ENCODE measurements at regions not wholly inside any gene's neighbourhood (a gene's known extent, or its start where the extent isn't known, plus 50 kb on each side); places are given as distances from the start of the nearest gene placed in this dataset.
"Not testable (repeated sequence)": the region's sequence is repeated elsewhere in the genome, so short reads cannot be mapped to it uniquely, and the experiment has no call there.

DNA sequence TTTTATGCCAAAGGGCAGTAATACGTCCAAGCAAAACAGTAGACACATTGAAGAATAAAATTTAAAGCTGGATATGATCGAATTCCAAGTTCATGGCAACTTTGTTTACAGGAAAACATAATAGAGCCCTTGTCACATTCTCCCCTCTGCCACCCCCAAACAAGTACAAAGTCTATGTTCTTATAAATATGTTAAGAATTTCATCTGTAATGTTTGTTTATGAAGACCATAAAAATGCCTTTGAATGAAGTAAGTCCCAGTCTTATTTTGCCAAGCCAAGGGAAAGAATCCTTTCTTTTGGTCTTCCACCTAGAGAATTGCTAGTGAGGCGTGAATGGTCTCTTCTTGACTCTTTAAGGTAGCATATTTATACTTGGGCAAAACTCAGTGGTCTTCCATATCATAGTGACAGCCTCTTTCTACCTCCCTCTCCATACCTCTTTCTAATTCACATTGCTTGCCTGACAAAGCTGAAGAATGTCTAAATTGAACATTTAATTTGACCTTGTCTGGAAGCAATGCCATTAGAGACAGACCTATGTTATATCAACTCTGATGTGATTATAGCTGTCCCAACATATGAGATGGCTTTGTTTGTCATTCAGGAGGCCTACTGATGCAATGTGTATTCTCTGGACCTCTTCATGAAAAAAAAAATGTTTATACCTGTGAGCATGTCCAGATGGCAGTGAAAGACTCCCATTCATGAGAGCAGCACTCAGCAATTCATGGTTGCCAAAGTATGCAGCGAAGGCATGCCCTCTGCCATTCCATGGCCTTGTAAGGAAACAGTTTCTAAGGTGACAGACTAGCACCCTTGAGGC is 70.6 kb upstream of the CCN2 start:
- Histone ChIP-seq H3K79me2 (ENCODE audit: insufficient read depth, low read length) (no peaks in the 10 kb centered on the region), H2BK15ac (ENCODE audit: low read depth, low read length) (no peak overlapping the region), H3T11ph (ENCODE audit: low read length) (no peak overlapping the region), H3K23me2 (ENCODE audit: insufficient read length, low read depth, low read length, poor library complexity, severe bottlenecking) (peaks cover 4% of the 10 kb centered on the region), H2BK5ac (ENCODE audit: insufficient read length, low read length) (no peak overlapping the region), H4K5ac (ENCODE audit: insufficient read length, low read depth, low read length) (no peak overlapping the region), H2BK20ac (ENCODE audit: low read depth, low read length, poor library complexity, severe bottlenecking) (no peak overlapping the region), H3K4me1 (ENCODE audit: insufficient read depth, low read length) (peaks cover 9% of the 10 kb centered on the region; the same call in 1 of the 2 replicates), H3K18ac (ENCODE audit: insufficient read length, low read depth, low read length) (no peak overlapping the region), H3K4ac (ENCODE audit: low read depth, low read length) (no peak overlapping the region), H4K91ac (ENCODE audit: insufficient read length, low read depth, low read length) (no peak overlapping the region), H3K9ac (ENCODE audit: extremely low read depth, insufficient read length, low read length) (no peak overlapping the region), H3K14ac (ENCODE audit: insufficient read depth, low read length) (no peak overlapping the region), H2AFZ (ENCODE audit: low read length) (no peak overlapping the region), H3K4me2 (ENCODE audit: insufficient read depth, insufficient read length, low read length) (no peak overlapping the region), H2AK5ac (ENCODE audit: insufficient read length, low read length) (no peak overlapping the region), H3K9me3 (ENCODE audit: control insufficient read depth, low read depth, low read length) (no peaks in the 10 kb centered on the region), H3K23ac (ENCODE audit: insufficient read length, low read depth, low read length) (no peak overlapping the region), H3K27ac (ENCODE audit: insufficient read length, low read depth, low read length) (no peak overlapping the region), H3K27me3 (ENCODE audit: insufficient read depth, low read length) (no peaks in the 10 kb centered on the region), H2BK12ac (ENCODE audit: insufficient read length, low read depth, low read length) (no peak overlapping the region), H3K56ac (ENCODE audit: insufficient read length, low read depth, low read length) (no peak overlapping the region), H4K20me1 (ENCODE audit: control insufficient read depth, insufficient read depth, insufficient read length) (no peaks in the 10 kb centered on the region), H2BK120ac (ENCODE audit: low read depth, low read length, poor library complexity, severe bottlenecking) (no peak overlapping the region), H3K79me1 (ENCODE audit: insufficient read depth, low read depth, low read length, poor library complexity, severe bottlenecking) (no peaks in the 10 kb centered on the region), H4K8ac (replicated peaks; ENCODE audit: insufficient read length, low read depth, low read length) (no peak overlapping the region)
- Mint-ChIP-seq H3K36me3 (ENCODE audit: insufficient read depth in 1 of 3, low read depth in 3 of 3) (no peaks in the 10 kb centered on the region), H3K9me3 (no peaks in the 10 kb centered on the region; a peak in 1 of 5 replicates), H3K27me3 (ENCODE audit: low read depth) (no peaks in the 10 kb centered on the region), H3K4me1 (peaks cover 20 to 31% of the 10 kb centered on the region in 2 experiments), H3K27ac (peak overlapping the region in 1 of 3 experiments; percentile 71; a peak in 3 of 7 replicates), H3K4me3 (no peak overlapping the region)
- no CpG with 5 or more reads among the region's 4 CpGs for WGBS (ENCODE audit: extremely low coverage, insufficient read length, low lambda C conversion rate)
- no peak for DNase-seq
- TF ChIP-seq, protein P1, sequence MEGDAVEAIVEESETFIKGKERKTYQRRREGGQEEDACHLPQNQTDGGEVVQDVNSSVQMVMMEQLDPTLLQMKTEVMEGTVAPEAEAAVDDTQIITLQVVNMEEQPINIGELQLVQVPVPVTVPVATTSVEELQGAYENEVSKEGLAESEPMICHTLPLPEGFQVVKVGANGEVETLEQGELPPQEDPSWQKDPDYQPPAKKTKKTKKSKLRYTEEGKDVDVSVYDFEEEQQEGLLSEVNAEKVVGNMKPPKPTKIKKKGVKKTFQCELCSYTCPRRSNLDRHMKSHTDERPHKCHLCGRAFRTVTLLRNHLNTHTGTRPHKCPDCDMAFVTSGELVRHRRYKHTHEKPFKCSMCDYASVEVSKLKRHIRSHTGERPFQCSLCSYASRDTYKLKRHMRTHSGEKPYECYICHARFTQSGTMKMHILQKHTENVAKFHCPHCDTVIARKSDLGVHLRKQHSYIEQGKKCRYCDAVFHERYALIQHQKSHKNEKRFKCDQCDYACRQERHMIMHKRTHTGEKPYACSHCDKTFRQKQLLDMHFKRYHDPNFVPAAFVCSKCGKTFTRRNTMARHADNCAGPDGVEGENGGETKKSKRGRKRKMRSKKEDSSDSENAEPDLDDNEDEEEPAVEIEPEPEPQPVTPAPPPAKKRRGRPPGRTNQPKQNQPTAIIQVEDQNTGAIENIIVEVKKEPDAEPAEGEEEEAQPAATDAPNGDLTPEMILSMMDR (conservative IDR thresholded peaks at IDR 0.05): no peak

DNA sequence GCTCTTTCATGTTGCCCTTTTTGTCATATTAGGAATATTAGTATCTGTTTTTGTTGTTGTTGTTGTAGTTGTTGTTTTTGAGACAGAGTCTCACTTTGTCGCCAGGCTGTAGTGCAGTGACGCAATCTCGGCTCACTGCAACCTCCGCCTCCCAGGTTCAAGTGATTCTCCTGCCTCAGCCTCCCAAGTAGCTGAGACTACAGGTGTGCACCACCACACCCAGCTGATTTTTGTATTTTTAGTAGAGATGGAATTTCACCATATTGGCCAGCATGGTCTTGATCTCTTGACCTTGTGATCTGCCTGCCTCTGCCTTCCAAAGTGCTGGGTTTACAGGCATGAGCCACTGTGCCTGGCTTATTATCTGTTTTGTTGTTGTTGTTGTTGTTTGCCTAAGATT is 69.7 kb upstream of the CCN2 start:
- not testable (repeated sequence) for H3K27me3 Mint-ChIP-seq (ENCODE audit: low read depth); H2AK5ac ChIP-seq (ENCODE audit: insufficient read length, low read length); H3K56ac ChIP-seq (ENCODE audit: insufficient read length, low read depth, low read length)

More for the DNA sequence above, 69.7 kb upstream of the CCN2 start:
- not testable (repeated sequence) for H4K91ac ChIP-seq (ENCODE audit: insufficient read length, low read depth, low read length); H3K4me2 ChIP-seq (ENCODE audit: insufficient read depth, insufficient read length, low read length); H3K79me2 ChIP-seq (ENCODE audit: insufficient read depth, low read length); H2AFZ ChIP-seq (ENCODE audit: low read length); H3K9me3 ChIP-seq (ENCODE audit: control insufficient read depth, low read depth, low read length); H3K4ac ChIP-seq (ENCODE audit: low read depth, low read length); H3K27ac ChIP-seq (ENCODE audit: insufficient read length, low read depth, low read length); H3K27me3 ChIP-seq (ENCODE audit: insufficient read depth, low read length); H3T11ph ChIP-seq (ENCODE audit: low read length); H4K5ac ChIP-seq (ENCODE audit: insufficient read length, low read depth, low read length); H4K8ac ChIP-seq (replicated peaks; ENCODE audit: insufficient read length, low read depth, low read length); H2BK20ac ChIP-seq (ENCODE audit: low read depth, low read length, poor library complexity, severe bottlenecking); H3K4me1 ChIP-seq (ENCODE audit: insufficient read depth, low read length); H3K14ac ChIP-seq (ENCODE audit: insufficient read depth, low read length); DNase-seq; H4K20me1 ChIP-seq (ENCODE audit: control insufficient read depth, insufficient read depth, insufficient read length); H3K4me3 Mint-ChIP-seq; H2BK5ac ChIP-seq (ENCODE audit: insufficient read length, low read length); H3K36me3 Mint-ChIP-seq (ENCODE audit: insufficient read depth in 1 of 3, low read depth in 3 of 3); H2BK120ac ChIP-seq (ENCODE audit: low read depth, low read length, poor library complexity, severe bottlenecking); H3K9me3 Mint-ChIP-seq; H3K23me2 ChIP-seq (ENCODE audit: insufficient read length, low read depth, low read length, poor library complexity, severe bottlenecking); H3K18ac ChIP-seq (ENCODE audit: insufficient read length, low read depth, low read length); H3K9ac ChIP-seq (ENCODE audit: extremely low read depth, insufficient read length, low read length); H2BK12ac ChIP-seq (ENCODE audit: insufficient read length, low read depth, low read length); H3K23ac ChIP-seq (ENCODE audit: insufficient read length, low read depth, low read length); H3K27ac Mint-ChIP-seq; H3K79me1 ChIP-seq (ENCODE audit: insufficient read depth, low read depth, low read length, poor library complexity, severe bottlenecking); H2BK15ac ChIP-seq (ENCODE audit: low read depth, low read length)
- WGBS (ENCODE audit: extremely low coverage, insufficient read length, low lambda C conversion rate): no CpG with 5 or more reads among the region's 4 CpGs
- peaks cover 15 to 24% of the 10 kb centered on the region in 2 experiments for H3K4me1 Mint-ChIP-seq
